H9 (cell line): ENCODE measurements at regions not wholly inside any gene's neighbourhood (a gene's known extent, or its start where the extent isn't known, plus 50 kb on each side); places are given as distances from the start of the nearest gene placed in this dataset.
"Not testable (repeated sequence)": the region's sequence is repeated elsewhere in the genome, so short reads cannot be mapped to it uniquely, and the experiment has no call there.

Source experiments
- DNase-seq: peaks from one replicate; pipeline ENCODE4 v3.0.0-alpha.2; 2017
- H2AFZ ChIP-seq: one replicate; pipeline ENCODE4 v1.6.1; 2013; ENCODE audit warnings: mild to moderate bottlenecking, low read length, control low read depth, moderate library complexity
- H2AK5ac ChIP-seq: 2 replicates; pipeline ENCODE4 v1.6.1; 2013; ENCODE audit warnings: low read length, control low read depth, mixed read lengths; ENCODE audit not compliant: insufficient read length
- H2BK120ac ChIP-seq: one replicate; pipeline ENCODE4 v1.6.1; 2013; ENCODE audit warnings: low read depth, mild to moderate bottlenecking, low read length, control low read depth, inconsistent platforms; ENCODE audit not compliant: poor library complexity, severe bottlenecking
- H2BK12ac ChIP-seq: 2 replicates; pipeline ENCODE4 v1.6.1; 2013; ENCODE audit warnings: low read length, control low read depth, mixed read lengths, low read depth; ENCODE audit not compliant: insufficient read length
- H2BK15ac ChIP-seq: 2 replicates; pipeline ENCODE4 v1.6.1; 2013; ENCODE audit warnings: low read depth, low read length, control low read depth
- H2BK20ac ChIP-seq: one replicate; pipeline ENCODE4 v1.6.1; 2013; ENCODE audit warnings: low read depth, mild to moderate bottlenecking, low read length, control low read depth, inconsistent platforms; ENCODE audit not compliant: poor library complexity, severe bottlenecking
- H2BK5ac ChIP-seq: 2 replicates; pipeline ENCODE4 v1.6.1; 2013; ENCODE audit warnings: low read length, control low read depth, mixed read lengths; ENCODE audit not compliant: insufficient read length
- H3K14ac ChIP-seq: 2 replicates; pipeline ENCODE4 v1.6.1; 2013; ENCODE audit warnings: low read length, control low read depth; ENCODE audit not compliant: insufficient read depth
- H3K18ac ChIP-seq: 2 replicates; pipeline ENCODE4 v1.6.1; 2013; ENCODE audit warnings: low read depth, mild to moderate bottlenecking, mixed read lengths, low read length, control low read depth; ENCODE audit not compliant: insufficient read length
- H3K23ac ChIP-seq: 2 replicates; pipeline ENCODE4 v1.6.1; 2013; ENCODE audit warnings: low read length, control low read depth, mixed read lengths, low read depth; ENCODE audit not compliant: insufficient read length
- H3K23me2 ChIP-seq: 2 replicates; pipeline ENCODE4 v1.6.1; 2013; ENCODE audit warnings: low read depth, mild to moderate bottlenecking, mixed read lengths, low read length, control low read depth; ENCODE audit not compliant: insufficient read length, poor library complexity, severe bottlenecking
- H3K27ac ChIP-seq: 2 replicates; pipeline ENCODE4 v1.5.1; 2013; ENCODE audit warnings: low read length, control low read depth, mixed read lengths, low read depth; ENCODE audit not compliant: insufficient read length
- H3K27me3 ChIP-seq: 2 replicates; pipeline ENCODE4 v1.6.1; 2013; ENCODE audit warnings: low read length, control low read depth, inconsistent platforms; ENCODE audit not compliant: insufficient read depth
- H3K4ac ChIP-seq: 2 replicates; pipeline ENCODE4 v1.6.1; 2013; ENCODE audit warnings: low read depth, mild to moderate bottlenecking, control low read depth, inconsistent platforms, low read length, moderate library complexity
- H3K4me1 ChIP-seq: 2 replicates; pipeline ENCODE4 v1.6.1; 2013; ENCODE audit warnings: low read length, control low read depth, inconsistent platforms; ENCODE audit not compliant: insufficient read depth
- H3K4me2 ChIP-seq: 2 replicates; pipeline ENCODE4 v1.6.1; 2013; ENCODE audit warnings: low read length, control low read depth, mixed read lengths; ENCODE audit not compliant: insufficient read length, insufficient read depth
- H3K56ac ChIP-seq: 2 replicates; pipeline ENCODE4 v1.6.1; 2013; ENCODE audit warnings: low read depth, mild to moderate bottlenecking, mixed read lengths, low read length, control low read depth; ENCODE audit not compliant: insufficient read length
- H3K79me1 ChIP-seq: 2 replicates; pipeline ENCODE4 v1.6.1; 2013; ENCODE audit warnings: low read depth, mild to moderate bottlenecking, moderate library complexity, low read length, control low read depth, inconsistent platforms; ENCODE audit not compliant: insufficient read depth, poor library complexity, severe bottlenecking
- H3K79me2 ChIP-seq: 2 replicates; pipeline ENCODE4 v1.6.1; 2013; ENCODE audit warnings: low read length, control low read depth, inconsistent platforms; ENCODE audit not compliant: insufficient read depth
- H3K9ac ChIP-seq: 2 replicates; pipeline ENCODE4 v1.6.1; 2013; ENCODE audit warnings: low read length, control low read depth, mixed read lengths; ENCODE audit not compliant: insufficient read length; ENCODE audit errors: extremely low read depth
- H3K9me3 ChIP-seq: one replicate; pipeline ENCODE4 v1.6.1; 2013; ENCODE audit warnings: low read depth, low read length, inconsistent platforms; ENCODE audit not compliant: control insufficient read depth
- H3T11ph ChIP-seq: one replicate; pipeline ENCODE4 v1.6.1; 2013; ENCODE audit warnings: mild to moderate bottlenecking, low read length, control low read depth, inconsistent platforms
- H4K20me1 ChIP-seq: one replicate; pipeline ENCODE4 v1.6.1; 2013; ENCODE audit not compliant: control insufficient read depth, insufficient read length, insufficient read depth
- H4K5ac ChIP-seq: 2 replicates; pipeline ENCODE4 v1.6.1; 2013; ENCODE audit warnings: low read depth, mild to moderate bottlenecking, mixed read lengths, low read length, control low read depth; ENCODE audit not compliant: insufficient read length
- H4K8ac ChIP-seq: replicated peaks from 2 replicates; pipeline ENCODE4 v1.6.1; 2013; ENCODE audit warnings: low read length, control low read depth, mixed read lengths, low read depth; ENCODE audit not compliant: insufficient read length
- H4K91ac ChIP-seq: 2 replicates; pipeline ENCODE4 v1.6.1; 2013; ENCODE audit warnings: low read depth, mild to moderate bottlenecking, moderate library complexity, mixed read lengths, low read length, control low read depth; ENCODE audit not compliant: insufficient read length
- H3K27ac Mint-ChIP-seq, 3 experiments: 2 replicates in 2 of 3; 3 replicates in 1 of 3; pipeline ENCODE4 v1.8.0; 2020 to 2021; ENCODE audit warnings: mixed read lengths in 3 of 3, mild to moderate bottlenecking in 1 of 3, moderate library complexity in 1 of 3
- H3K27me3 Mint-ChIP-seq: 2 replicates; pipeline ENCODE4 v1.8.0; 2021; ENCODE audit warnings: low read depth, mild to moderate bottlenecking, moderate library complexity, mixed read lengths
- H3K36me3 Mint-ChIP-seq, 3 experiments: 2 replicates in 2 of 3; 3 replicates in 1 of 3; pipeline ENCODE4 v1.8.0; 2020 to 2021; ENCODE audit warnings: low read depth in 3 of 3, mixed read lengths in 3 of 3; ENCODE audit not compliant: insufficient read depth in 1 of 3
- H3K4me1 Mint-ChIP-seq, 2 experiments: 2 replicates each; pipeline ENCODE4 v1.8.0; 2020; ENCODE audit warnings: mixed read lengths in 2 of 2
- H3K4me3 Mint-ChIP-seq, 2 experiments: 2 replicates in 1 of 2; 3 replicates in 1 of 2; pipeline ENCODE4 v1.8.0; 2020 to 2021; ENCODE audit warnings: mild to moderate bottlenecking in 2 of 2, mixed read lengths in 2 of 2, moderate library complexity in 1 of 2
- H3K9me3 Mint-ChIP-seq, 2 experiments: 2 replicates in 1 of 2; 3 replicates in 1 of 2; pipeline ENCODE4 v1.8.0; 2020; ENCODE audit warnings: mild to moderate bottlenecking in 2 of 2, mixed read lengths in 2 of 2, moderate library complexity in 1 of 2
- WGBS: extraction: QIAGEN DNeasy Blood & Tissue Kit; methylation state at CpG from one replicate; pipeline ENCODE4 v1.1.7; 2013; ENCODE audit warnings: missing lambda C conversion rate, low lambda C conversion rate, mixed read lengths; ENCODE audit not compliant: insufficient read length; ENCODE audit errors: extremely low coverage; 5-methylcytosine and 5-hydroxymethylcytosine counted together
- TF ChIP-seq, protein P1 (sequence below): fragments of 200-600 bp; sonication (generic); conservative IDR thresholded peaks from 3 replicates; pipeline ENCODE4 v1.8.0; 2021; ENCODE audit warnings: antibody characterized with exemption, mild to moderate bottlenecking

- Histone ChIP-seq H3K56ac (no peak overlapping the region), H3K79me1 (no peaks in the 10 kb centered on the region), H3K4me1 (no peaks in the 10 kb centered on the region), H4K8ac (no peak overlapping the region), H3T11ph (no peak overlapping the region), H2AFZ (no peak overlapping the region), H4K5ac (no peak overlapping the region), H3K18ac (no peak overlapping the region), H3K27me3 (no peaks in the 10 kb centered on the region), H3K9me3 (no peaks in the 10 kb centered on the region), H2BK12ac (no peak overlapping the region), H3K14ac (no peak overlapping the region), H3K23me2 (no peaks in the 10 kb centered on the region), H2BK15ac (no peak overlapping the region), H3K23ac (no peak overlapping the region), H4K91ac (no peak overlapping the region), H3K4me2 (no peak overlapping the region), H2BK5ac (no peak overlapping the region), H2AK5ac (no peak overlapping the region), H4K20me1 (no peaks in the 10 kb centered on the region), H2BK120ac (no peak overlapping the region), H3K27ac (no peak overlapping the region), H3K4ac (no peak overlapping the region), H3K79me2 (no peaks in the 10 kb centered on the region), H2BK20ac (no peak overlapping the region), H3K9ac (no peak overlapping the region)
- no CpG with 5 or more reads among the region's 1 CpG for WGBS
- TF ChIP-seq, protein P1, sequence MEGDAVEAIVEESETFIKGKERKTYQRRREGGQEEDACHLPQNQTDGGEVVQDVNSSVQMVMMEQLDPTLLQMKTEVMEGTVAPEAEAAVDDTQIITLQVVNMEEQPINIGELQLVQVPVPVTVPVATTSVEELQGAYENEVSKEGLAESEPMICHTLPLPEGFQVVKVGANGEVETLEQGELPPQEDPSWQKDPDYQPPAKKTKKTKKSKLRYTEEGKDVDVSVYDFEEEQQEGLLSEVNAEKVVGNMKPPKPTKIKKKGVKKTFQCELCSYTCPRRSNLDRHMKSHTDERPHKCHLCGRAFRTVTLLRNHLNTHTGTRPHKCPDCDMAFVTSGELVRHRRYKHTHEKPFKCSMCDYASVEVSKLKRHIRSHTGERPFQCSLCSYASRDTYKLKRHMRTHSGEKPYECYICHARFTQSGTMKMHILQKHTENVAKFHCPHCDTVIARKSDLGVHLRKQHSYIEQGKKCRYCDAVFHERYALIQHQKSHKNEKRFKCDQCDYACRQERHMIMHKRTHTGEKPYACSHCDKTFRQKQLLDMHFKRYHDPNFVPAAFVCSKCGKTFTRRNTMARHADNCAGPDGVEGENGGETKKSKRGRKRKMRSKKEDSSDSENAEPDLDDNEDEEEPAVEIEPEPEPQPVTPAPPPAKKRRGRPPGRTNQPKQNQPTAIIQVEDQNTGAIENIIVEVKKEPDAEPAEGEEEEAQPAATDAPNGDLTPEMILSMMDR: no peak
- H3K4me1 Mint-ChIP-seq: no peaks in the 10 kb centered on the region
- no peak for DNase-seq
- peaks cover 12 to 15% of the 10 kb centered on the region in 2 experiments; a peak in 4 of 5 replicates for H3K9me3 Mint-ChIP-seq
- no peak overlapping the region for H3K4me3 Mint-ChIP-seq
- H3K27ac Mint-ChIP-seq: no peak overlapping the region
- H3K36me3 Mint-ChIP-seq: peaks cover 0 to 15% (median 0%) of the 10 kb centered on the region in 3 experiments; a peak in 3 of 7 replicates
- H3K27me3 Mint-ChIP-seq: no peaks in the 10 kb centered on the region
Observed at GRCh38 chr6:67102743-67103142, 1395.7 kb upstream of the EYS start.

DNA sequence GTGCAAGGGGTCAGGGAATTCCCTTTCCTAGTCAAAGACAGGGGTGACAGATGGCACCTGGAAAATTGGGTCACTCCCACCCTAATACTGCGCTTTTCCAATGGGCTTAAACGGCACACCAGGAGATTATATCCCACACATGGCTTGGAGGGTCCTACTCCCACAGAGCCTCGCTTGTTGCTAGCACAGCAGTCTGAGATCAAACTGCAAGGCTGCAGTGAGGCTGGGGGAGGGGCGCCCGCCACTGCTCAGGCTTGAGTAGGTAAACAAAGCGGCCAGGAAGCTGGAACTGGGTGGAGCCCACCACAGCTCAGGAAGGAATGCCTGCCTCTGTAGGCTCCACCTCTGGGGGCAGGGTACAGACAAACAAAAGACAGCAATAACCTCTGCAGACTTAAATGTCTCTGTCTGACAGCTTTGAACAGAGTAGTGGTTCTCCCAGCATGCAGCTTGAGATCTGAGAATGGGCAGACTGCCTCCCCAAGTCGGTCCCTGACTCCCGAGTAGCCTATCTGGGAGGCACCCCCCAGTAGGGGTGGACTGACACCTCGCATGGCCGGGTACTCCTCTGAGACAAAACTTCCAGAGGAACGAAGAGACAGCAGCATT, 1388.7 kb upstream of the EYS start:
- H3K9ac ChIP-seq, H3K4ac ChIP-seq, H3K79me1 ChIP-seq, H4K5ac ChIP-seq, H3K4me2 ChIP-seq, H3K56ac ChIP-seq, H2BK12ac ChIP-seq, H3K23ac ChIP-seq, H3K9me3 ChIP-seq, H3K79me2 ChIP-seq, DNase-seq, H3K14ac ChIP-seq, H3K4me3 Mint-ChIP-seq, H4K8ac ChIP-seq, H3T11ph ChIP-seq, H4K20me1 ChIP-seq, H3K27ac Mint-ChIP-seq, H4K91ac ChIP-seq, H3K23me2 ChIP-seq, H3K4me1 Mint-ChIP-seq, H3K27me3 ChIP-seq, H3K27ac ChIP-seq, H2BK5ac ChIP-seq, H3K18ac ChIP-seq, H2AFZ ChIP-seq, H3K4me1 ChIP-seq, H2BK20ac ChIP-seq, H2AK5ac ChIP-seq, H2BK15ac ChIP-seq, H3K27me3 Mint-ChIP-seq, H2BK120ac ChIP-seq: not testable (repeated sequence)
- Mint-ChIP-seq H3K36me3 (peaks cover 0 to 28% (median 0%) of the 10 kb centered on the region in 3 experiments; a peak in 4 of 7 replicates), H3K9me3 (peaks cover 17 to 29% of the 10 kb centered on the region in 2 experiments)
- WGBS: no CpG with 5 or more reads among the region's 11 CpGs
